ENCODE measurements at regions not wholly inside any gene's neighbourhood (a gene's known extent, or its start where the extent isn't known, plus 50 kb on each side); places are given as distances from the start of the nearest gene placed in this dataset.
"Not testable (repeated sequence)": the region's sequence is repeated elsewhere in the genome, so short reads cannot be mapped to it uniquely, and the experiment has no call there.

DNA sequence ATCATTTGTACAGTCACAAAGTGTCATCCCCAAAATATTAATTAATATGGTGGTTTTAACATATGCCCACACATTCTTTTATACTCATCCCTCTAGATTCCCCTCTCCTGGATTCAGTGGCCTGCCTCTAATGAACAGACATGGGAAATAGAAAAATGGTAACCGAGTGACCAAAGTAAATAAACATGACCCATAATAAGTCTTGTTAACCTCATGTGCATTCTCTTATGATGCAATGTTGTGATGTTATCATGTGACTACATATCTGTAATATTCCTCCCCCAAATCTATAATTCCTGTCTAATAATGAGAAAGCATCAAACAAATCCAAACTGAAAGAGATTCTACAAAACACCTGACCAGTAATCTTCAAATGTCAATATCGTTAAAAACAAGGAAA is 164.5 kb upstream of the PRSS1 start:
- Mint-ChIP-seq H3K9me3 (ENCODE audit: unreplicated experiment) (no peaks in the 10 kb centered on the region), H3K27me3 (ENCODE audit: unreplicated experiment) (no peaks in the 10 kb centered on the region), H3K4me1 (ENCODE audit: unreplicated experiment) (no peaks in the 10 kb centered on the region), H3K36me3 (ENCODE audit: low read depth, unreplicated experiment) (no peaks in the 10 kb centered on the region), H3K27ac (ENCODE audit: unreplicated experiment) (no peak overlapping the region), H3K4me3 (ENCODE audit: unreplicated experiment) (no peak overlapping the region)
- DNase-seq (ENCODE audit: low spot score), result no peak
- TF ChIP-seq, protein P1, sequence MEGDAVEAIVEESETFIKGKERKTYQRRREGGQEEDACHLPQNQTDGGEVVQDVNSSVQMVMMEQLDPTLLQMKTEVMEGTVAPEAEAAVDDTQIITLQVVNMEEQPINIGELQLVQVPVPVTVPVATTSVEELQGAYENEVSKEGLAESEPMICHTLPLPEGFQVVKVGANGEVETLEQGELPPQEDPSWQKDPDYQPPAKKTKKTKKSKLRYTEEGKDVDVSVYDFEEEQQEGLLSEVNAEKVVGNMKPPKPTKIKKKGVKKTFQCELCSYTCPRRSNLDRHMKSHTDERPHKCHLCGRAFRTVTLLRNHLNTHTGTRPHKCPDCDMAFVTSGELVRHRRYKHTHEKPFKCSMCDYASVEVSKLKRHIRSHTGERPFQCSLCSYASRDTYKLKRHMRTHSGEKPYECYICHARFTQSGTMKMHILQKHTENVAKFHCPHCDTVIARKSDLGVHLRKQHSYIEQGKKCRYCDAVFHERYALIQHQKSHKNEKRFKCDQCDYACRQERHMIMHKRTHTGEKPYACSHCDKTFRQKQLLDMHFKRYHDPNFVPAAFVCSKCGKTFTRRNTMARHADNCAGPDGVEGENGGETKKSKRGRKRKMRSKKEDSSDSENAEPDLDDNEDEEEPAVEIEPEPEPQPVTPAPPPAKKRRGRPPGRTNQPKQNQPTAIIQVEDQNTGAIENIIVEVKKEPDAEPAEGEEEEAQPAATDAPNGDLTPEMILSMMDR (IDR thresholded peaks at IDR 0.05; ENCODE audit: unreplicated experiment), result no peak

DNA sequence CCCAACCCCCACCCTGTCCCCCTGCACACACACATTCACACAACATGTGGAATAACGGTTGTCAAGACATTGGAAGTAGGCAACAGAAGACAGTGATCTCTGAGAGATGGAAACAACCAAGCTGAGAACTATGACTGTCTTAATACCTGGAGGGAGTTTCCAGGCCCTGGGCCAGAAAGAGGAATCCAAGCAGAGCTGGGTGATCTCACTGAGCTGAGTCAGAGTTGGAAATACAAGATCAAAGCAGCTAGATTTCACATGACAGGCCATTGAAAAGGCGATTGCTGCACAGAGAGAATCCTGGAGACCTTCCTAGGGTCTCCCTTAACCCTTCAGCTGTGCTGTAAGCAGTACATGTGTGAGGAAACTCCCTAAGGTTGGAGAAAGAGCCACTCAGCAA is 165.8 kb upstream of the PRSS1 start:
- Mint-ChIP-seq H3K36me3 (ENCODE audit: low read depth, unreplicated experiment) (no peaks in the 10 kb centered on the region), H3K27ac (ENCODE audit: unreplicated experiment) (no peak overlapping the region), H3K27me3 (ENCODE audit: unreplicated experiment) (peaks cover 2% of the 10 kb centered on the region)

DNA sequence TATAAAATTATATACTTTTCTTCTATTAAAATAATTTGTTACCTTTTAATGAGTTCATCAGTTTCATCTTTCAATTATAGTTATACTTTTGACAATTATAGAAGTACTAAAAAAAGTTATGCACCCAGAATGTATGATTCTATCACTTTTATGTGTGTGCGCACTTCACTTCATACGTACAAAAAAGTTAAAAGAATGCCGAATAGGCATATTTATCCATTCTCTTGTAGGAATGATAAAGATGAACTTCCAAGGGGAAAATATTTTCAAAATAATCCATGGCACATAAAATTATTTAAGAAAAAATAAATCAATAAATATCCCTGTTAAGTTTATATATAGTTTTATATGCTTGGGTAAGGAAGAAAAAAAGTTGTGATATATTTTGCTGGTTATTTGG is 166.9 kb upstream of the PRSS1 start:
- Mint-ChIP-seq H3K36me3 (ENCODE audit: low read depth, unreplicated experiment) (no peaks in the 10 kb centered on the region), H3K27me3 (ENCODE audit: unreplicated experiment) (peaks cover 2% of the 10 kb centered on the region), H3K9me3 (ENCODE audit: unreplicated experiment) (no peaks in the 10 kb centered on the region), H3K27ac (ENCODE audit: unreplicated experiment) (no peak overlapping the region), H3K4me1 (ENCODE audit: unreplicated experiment) (no peaks in the 10 kb centered on the region), H3K4me3 (ENCODE audit: unreplicated experiment) (no peak overlapping the region)
- DNase-seq (ENCODE audit: low spot score), result no peak
- TF ChIP-seq, protein P1 (IDR thresholded peaks at IDR 0.05; ENCODE audit: unreplicated experiment), result no peak

More for the DNA sequence above, 165.8 kb upstream of the PRSS1 start:
- Mint-ChIP-seq H3K9me3 (ENCODE audit: unreplicated experiment) (no peaks in the 10 kb centered on the region), H3K4me1 (ENCODE audit: unreplicated experiment) (no peaks in the 10 kb centered on the region), H3K4me3 (ENCODE audit: unreplicated experiment) (no peak overlapping the region)
- DNase-seq (ENCODE audit: low spot score), result no peak
- TF ChIP-seq, protein P1 (IDR thresholded peaks at IDR 0.05; ENCODE audit: unreplicated experiment), result no peak

DNA sequence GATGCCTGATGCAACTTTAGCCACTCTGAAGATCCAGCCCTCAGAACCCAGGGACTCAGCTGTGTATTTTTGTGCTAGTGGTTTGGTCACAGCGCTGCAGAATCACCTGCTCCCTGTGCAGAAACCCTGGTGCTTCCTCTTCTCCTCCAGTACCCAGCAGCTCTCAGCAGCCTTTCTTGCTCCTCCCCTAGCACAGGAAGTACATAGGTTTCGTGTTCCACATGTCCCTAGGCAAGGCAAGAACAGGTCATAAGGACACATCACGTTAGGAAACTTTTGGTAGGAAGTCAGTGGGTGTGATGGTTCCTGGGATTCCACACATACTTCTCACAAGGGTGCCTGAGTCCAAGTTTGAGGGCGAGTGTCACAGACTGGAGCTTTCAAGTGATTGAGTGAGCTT is 167.9 kb upstream of the PRSS1 start:
- Mint-ChIP-seq H3K4me3 (ENCODE audit: unreplicated experiment) (no peak overlapping the region), H3K27me3 (ENCODE audit: unreplicated experiment) (peaks cover 2% of the 10 kb centered on the region), H3K9me3 (ENCODE audit: unreplicated experiment) (no peaks in the 10 kb centered on the region), H3K27ac (ENCODE audit: unreplicated experiment) (no peak overlapping the region), H3K4me1 (ENCODE audit: unreplicated experiment) (no peaks in the 10 kb centered on the region), H3K36me3 (ENCODE audit: low read depth, unreplicated experiment) (no peaks in the 10 kb centered on the region)
- no peak for DNase-seq (ENCODE audit: low spot score)
- TF ChIP-seq, protein P1 (IDR thresholded peaks at IDR 0.05; ENCODE audit: unreplicated experiment), result no peak

DNA sequence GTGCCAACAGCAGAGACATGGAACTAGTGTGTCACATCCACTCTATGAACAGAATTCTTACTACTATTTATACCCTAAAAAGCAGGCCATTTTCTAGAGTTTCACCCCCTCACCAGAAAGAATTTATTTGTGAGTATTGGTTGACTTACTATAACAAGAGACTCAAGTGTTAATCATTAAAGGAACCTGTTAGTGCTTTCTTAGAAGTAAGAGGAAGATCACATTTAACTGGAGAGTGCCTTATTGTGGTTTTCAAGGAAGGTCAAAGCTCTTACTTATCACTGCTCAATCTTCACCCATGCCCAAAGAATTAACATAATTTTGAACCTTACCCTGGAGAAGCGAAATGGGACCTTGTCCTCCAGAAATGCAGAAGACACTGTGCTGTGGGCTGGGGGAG is 169.3 kb upstream of the PRSS1 start:
- TF ChIP-seq, protein P1 (IDR thresholded peaks at IDR 0.05; ENCODE audit: unreplicated experiment), result no peak
- Mint-ChIP-seq H3K4me1 (ENCODE audit: unreplicated experiment) (no peaks in the 10 kb centered on the region), H3K27me3 (ENCODE audit: unreplicated experiment) (peaks cover 4% of the 10 kb centered on the region), H3K27ac (ENCODE audit: unreplicated experiment) (no peak overlapping the region), H3K4me3 (ENCODE audit: unreplicated experiment) (no peak overlapping the region), H3K9me3 (ENCODE audit: unreplicated experiment) (no peaks in the 10 kb centered on the region), H3K36me3 (ENCODE audit: low read depth, unreplicated experiment) (no peaks in the 10 kb centered on the region)
- DNase-seq (ENCODE audit: low spot score), result no peak

DNA sequence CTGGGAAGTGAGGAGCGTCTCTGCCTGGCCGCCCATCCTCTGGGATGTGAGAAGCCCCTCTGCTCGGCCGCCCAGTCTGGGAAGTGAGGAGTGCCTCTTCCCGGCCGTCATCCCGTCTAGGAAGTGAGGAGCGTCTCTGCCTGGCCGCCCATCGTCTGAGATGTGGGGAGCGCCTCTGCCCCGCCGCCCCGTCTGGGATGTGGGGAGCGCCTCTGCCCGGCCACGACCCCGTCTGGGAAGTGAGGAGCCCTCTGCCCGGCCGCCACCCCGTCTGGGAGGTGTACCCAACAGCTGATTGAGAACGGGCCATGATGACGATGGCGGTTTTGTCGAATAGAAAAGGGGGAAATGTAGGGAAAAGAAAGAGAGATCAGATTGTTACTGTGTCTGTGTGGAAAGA is 173.9 kb upstream of the PRSS1 start:
- H3K4me1 Mint-ChIP-seq (ENCODE audit: unreplicated experiment); H3K36me3 Mint-ChIP-seq (ENCODE audit: low read depth, unreplicated experiment); H3K27ac Mint-ChIP-seq (ENCODE audit: unreplicated experiment): not testable (repeated sequence)

More for the DNA sequence above, 173.9 kb upstream of the PRSS1 start:
- H3K4me3 Mint-ChIP-seq (ENCODE audit: unreplicated experiment); H3K9me3 Mint-ChIP-seq (ENCODE audit: unreplicated experiment); DNase-seq (ENCODE audit: low spot score); H3K27me3 Mint-ChIP-seq (ENCODE audit: unreplicated experiment): not testable (repeated sequence)

Data from endothelial cell (in vitro differentiated cells).